H9 (cell line): ENCODE measurements at regions not wholly inside any gene's neighbourhood (a gene's known extent, or its start where the extent isn't known, plus 50 kb on each side); places are given as distances from the start of the nearest gene placed in this dataset.

Experiments
- DNase-seq: peaks from one replicate; pipeline ENCODE4 v3.0.0-alpha.2; 2017
- H2AFZ ChIP-seq: one replicate; pipeline ENCODE4 v1.6.1; 2013; ENCODE audit warnings: mild to moderate bottlenecking, low read length, control low read depth, moderate library complexity
- H2AK5ac ChIP-seq: 2 replicates; pipeline ENCODE4 v1.6.1; 2013; ENCODE audit warnings: low read length, control low read depth, mixed read lengths; ENCODE audit not compliant: insufficient read length
- H2BK120ac ChIP-seq: one replicate; pipeline ENCODE4 v1.6.1; 2013; ENCODE audit warnings: low read depth, mild to moderate bottlenecking, low read length, control low read depth, inconsistent platforms; ENCODE audit not compliant: poor library complexity, severe bottlenecking
- H2BK12ac ChIP-seq: 2 replicates; pipeline ENCODE4 v1.6.1; 2013; ENCODE audit warnings: low read length, control low read depth, mixed read lengths, low read depth; ENCODE audit not compliant: insufficient read length
- H2BK15ac ChIP-seq: 2 replicates; pipeline ENCODE4 v1.6.1; 2013; ENCODE audit warnings: low read depth, low read length, control low read depth
- H2BK20ac ChIP-seq: one replicate; pipeline ENCODE4 v1.6.1; 2013; ENCODE audit warnings: low read depth, mild to moderate bottlenecking, low read length, control low read depth, inconsistent platforms; ENCODE audit not compliant: poor library complexity, severe bottlenecking
- H2BK5ac ChIP-seq: 2 replicates; pipeline ENCODE4 v1.6.1; 2013; ENCODE audit warnings: low read length, control low read depth, mixed read lengths; ENCODE audit not compliant: insufficient read length
- H3K14ac ChIP-seq: 2 replicates; pipeline ENCODE4 v1.6.1; 2013; ENCODE audit warnings: low read length, control low read depth; ENCODE audit not compliant: insufficient read depth
- H3K18ac ChIP-seq: 2 replicates; pipeline ENCODE4 v1.6.1; 2013; ENCODE audit warnings: low read depth, mild to moderate bottlenecking, mixed read lengths, low read length, control low read depth; ENCODE audit not compliant: insufficient read length
- H3K23ac ChIP-seq: 2 replicates; pipeline ENCODE4 v1.6.1; 2013; ENCODE audit warnings: low read length, control low read depth, mixed read lengths, low read depth; ENCODE audit not compliant: insufficient read length
- H3K23me2 ChIP-seq: 2 replicates; pipeline ENCODE4 v1.6.1; 2013; ENCODE audit warnings: low read depth, mild to moderate bottlenecking, mixed read lengths, low read length, control low read depth; ENCODE audit not compliant: insufficient read length, poor library complexity, severe bottlenecking
- H3K27ac ChIP-seq: 2 replicates; pipeline ENCODE4 v1.5.1; 2013; ENCODE audit warnings: low read length, control low read depth, mixed read lengths, low read depth; ENCODE audit not compliant: insufficient read length
- H3K27me3 ChIP-seq: 2 replicates; pipeline ENCODE4 v1.6.1; 2013; ENCODE audit warnings: low read length, control low read depth, inconsistent platforms; ENCODE audit not compliant: insufficient read depth
- H3K4ac ChIP-seq: 2 replicates; pipeline ENCODE4 v1.6.1; 2013; ENCODE audit warnings: low read depth, mild to moderate bottlenecking, control low read depth, inconsistent platforms, low read length, moderate library complexity
- H3K4me1 ChIP-seq: 2 replicates; pipeline ENCODE4 v1.6.1; 2013; ENCODE audit warnings: low read length, control low read depth, inconsistent platforms; ENCODE audit not compliant: insufficient read depth
- H3K4me2 ChIP-seq: 2 replicates; pipeline ENCODE4 v1.6.1; 2013; ENCODE audit warnings: low read length, control low read depth, mixed read lengths; ENCODE audit not compliant: insufficient read length, insufficient read depth
- H3K56ac ChIP-seq: 2 replicates; pipeline ENCODE4 v1.6.1; 2013; ENCODE audit warnings: low read depth, mild to moderate bottlenecking, mixed read lengths, low read length, control low read depth; ENCODE audit not compliant: insufficient read length
- H3K79me1 ChIP-seq: 2 replicates; pipeline ENCODE4 v1.6.1; 2013; ENCODE audit warnings: low read depth, mild to moderate bottlenecking, moderate library complexity, low read length, control low read depth, inconsistent platforms; ENCODE audit not compliant: insufficient read depth, poor library complexity, severe bottlenecking
- H3K79me2 ChIP-seq: 2 replicates; pipeline ENCODE4 v1.6.1; 2013; ENCODE audit warnings: low read length, control low read depth, inconsistent platforms; ENCODE audit not compliant: insufficient read depth
- H3K9ac ChIP-seq: 2 replicates; pipeline ENCODE4 v1.6.1; 2013; ENCODE audit warnings: low read length, control low read depth, mixed read lengths; ENCODE audit not compliant: insufficient read length; ENCODE audit errors: extremely low read depth
- H3K9me3 ChIP-seq: one replicate; pipeline ENCODE4 v1.6.1; 2013; ENCODE audit warnings: low read depth, low read length, inconsistent platforms; ENCODE audit not compliant: control insufficient read depth
- H3T11ph ChIP-seq: one replicate; pipeline ENCODE4 v1.6.1; 2013; ENCODE audit warnings: mild to moderate bottlenecking, low read length, control low read depth, inconsistent platforms
- H4K20me1 ChIP-seq: one replicate; pipeline ENCODE4 v1.6.1; 2013; ENCODE audit not compliant: control insufficient read depth, insufficient read length, insufficient read depth
- H4K5ac ChIP-seq: 2 replicates; pipeline ENCODE4 v1.6.1; 2013; ENCODE audit warnings: low read depth, mild to moderate bottlenecking, mixed read lengths, low read length, control low read depth; ENCODE audit not compliant: insufficient read length
- H4K8ac ChIP-seq: replicated peaks from 2 replicates; pipeline ENCODE4 v1.6.1; 2013; ENCODE audit warnings: low read length, control low read depth, mixed read lengths, low read depth; ENCODE audit not compliant: insufficient read length
- H4K91ac ChIP-seq: 2 replicates; pipeline ENCODE4 v1.6.1; 2013; ENCODE audit warnings: low read depth, mild to moderate bottlenecking, moderate library complexity, mixed read lengths, low read length, control low read depth; ENCODE audit not compliant: insufficient read length
- H3K27ac Mint-ChIP-seq, 3 experiments: 2 replicates in 2 of 3; 3 replicates in 1 of 3; pipeline ENCODE4 v1.8.0; 2020 to 2021; ENCODE audit warnings: mixed read lengths in 3 of 3, mild to moderate bottlenecking in 1 of 3, moderate library complexity in 1 of 3
- H3K27me3 Mint-ChIP-seq: 2 replicates; pipeline ENCODE4 v1.8.0; 2021; ENCODE audit warnings: low read depth, mild to moderate bottlenecking, moderate library complexity, mixed read lengths
- H3K36me3 Mint-ChIP-seq, 3 experiments: 2 replicates in 2 of 3; 3 replicates in 1 of 3; pipeline ENCODE4 v1.8.0; 2020 to 2021; ENCODE audit warnings: low read depth in 3 of 3, mixed read lengths in 3 of 3; ENCODE audit not compliant: insufficient read depth in 1 of 3
- H3K4me1 Mint-ChIP-seq, 2 experiments: 2 replicates each; pipeline ENCODE4 v1.8.0; 2020; ENCODE audit warnings: mixed read lengths in 2 of 2
- H3K4me3 Mint-ChIP-seq, 2 experiments: 2 replicates in 1 of 2; 3 replicates in 1 of 2; pipeline ENCODE4 v1.8.0; 2020 to 2021; ENCODE audit warnings: mild to moderate bottlenecking in 2 of 2, mixed read lengths in 2 of 2, moderate library complexity in 1 of 2
- H3K9me3 Mint-ChIP-seq, 2 experiments: 2 replicates in 1 of 2; 3 replicates in 1 of 2; pipeline ENCODE4 v1.8.0; 2020; ENCODE audit warnings: mild to moderate bottlenecking in 2 of 2, mixed read lengths in 2 of 2, moderate library complexity in 1 of 2
- WGBS: extraction: QIAGEN DNeasy Blood & Tissue Kit; methylation state at CpG from one replicate; pipeline ENCODE4 v1.1.7; 2013; ENCODE audit warnings: missing lambda C conversion rate, low lambda C conversion rate, mixed read lengths; ENCODE audit not compliant: insufficient read length; ENCODE audit errors: extremely low coverage; 5-methylcytosine and 5-hydroxymethylcytosine counted together
- TF ChIP-seq, protein P1 (sequence below): fragments of 200-600 bp; sonication (generic); conservative IDR thresholded peaks from 3 replicates; pipeline ENCODE4 v1.8.0; 2021; ENCODE audit warnings: antibody characterized with exemption, mild to moderate bottlenecking

GRCh38 chr6:21377356-21377755 is 216.2 kb upstream of the SOX4 start:
- no peak overlapping the region for H2AK5ac ChIP-seq
- H3K4me1 Mint-ChIP-seq, result peaks cover 13 to 16% of the 10 kb centered on the region in 2 experiments
- no peak overlapping the region for H3T11ph ChIP-seq
- H4K8ac ChIP-seq, result no peak overlapping the region
- H2AFZ ChIP-seq, result no peak overlapping the region
- no peaks in the 10 kb centered on the region; the same call in 1 of the 2 replicates for H3K27me3 Mint-ChIP-seq
- H3K27ac ChIP-seq, result no peak overlapping the region
- no peak overlapping the region for H3K56ac ChIP-seq
- no peak overlapping the region for H3K4ac ChIP-seq
- no peak overlapping the region for H3K18ac ChIP-seq
- H3K79me1 ChIP-seq, result no peaks in the 10 kb centered on the region
- no CpG with 5 or more reads among the region's 6 CpGs for WGBS
- H4K91ac ChIP-seq, result no peak overlapping the region
- H3K79me2 ChIP-seq, result no peaks in the 10 kb centered on the region
- H2BK120ac ChIP-seq, result no peak overlapping the region
- no peaks in the 10 kb centered on the region for H3K27me3 ChIP-seq
- no peak overlapping the region for H4K5ac ChIP-seq
- TF ChIP-seq, protein P1, sequence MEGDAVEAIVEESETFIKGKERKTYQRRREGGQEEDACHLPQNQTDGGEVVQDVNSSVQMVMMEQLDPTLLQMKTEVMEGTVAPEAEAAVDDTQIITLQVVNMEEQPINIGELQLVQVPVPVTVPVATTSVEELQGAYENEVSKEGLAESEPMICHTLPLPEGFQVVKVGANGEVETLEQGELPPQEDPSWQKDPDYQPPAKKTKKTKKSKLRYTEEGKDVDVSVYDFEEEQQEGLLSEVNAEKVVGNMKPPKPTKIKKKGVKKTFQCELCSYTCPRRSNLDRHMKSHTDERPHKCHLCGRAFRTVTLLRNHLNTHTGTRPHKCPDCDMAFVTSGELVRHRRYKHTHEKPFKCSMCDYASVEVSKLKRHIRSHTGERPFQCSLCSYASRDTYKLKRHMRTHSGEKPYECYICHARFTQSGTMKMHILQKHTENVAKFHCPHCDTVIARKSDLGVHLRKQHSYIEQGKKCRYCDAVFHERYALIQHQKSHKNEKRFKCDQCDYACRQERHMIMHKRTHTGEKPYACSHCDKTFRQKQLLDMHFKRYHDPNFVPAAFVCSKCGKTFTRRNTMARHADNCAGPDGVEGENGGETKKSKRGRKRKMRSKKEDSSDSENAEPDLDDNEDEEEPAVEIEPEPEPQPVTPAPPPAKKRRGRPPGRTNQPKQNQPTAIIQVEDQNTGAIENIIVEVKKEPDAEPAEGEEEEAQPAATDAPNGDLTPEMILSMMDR, result no peak
- H3K4me3 Mint-ChIP-seq, result no peak overlapping the region
- no peak overlapping the region for H2BK15ac ChIP-seq
- H3K23me2 ChIP-seq, result no peaks in the 10 kb centered on the region
- H3K14ac ChIP-seq, result no peak overlapping the region
- no peak overlapping the region for H3K9ac ChIP-seq
- no peaks in the 10 kb centered on the region for H3K9me3 ChIP-seq
- no peaks in the 10 kb centered on the region for H4K20me1 ChIP-seq
- DNase-seq, result no peak
- H2BK5ac ChIP-seq, result no peak overlapping the region
- no peak overlapping the region for H2BK20ac ChIP-seq
- no peaks in the 10 kb centered on the region for H3K36me3 Mint-ChIP-seq
- H3K23ac ChIP-seq, result no peak overlapping the region
- no peak overlapping the region for H3K4me2 ChIP-seq
- H3K27ac Mint-ChIP-seq, result no peak overlapping the region
- peaks cover 5% of the 10 kb centered on the region for H3K4me1 ChIP-seq
- no peak overlapping the region for H2BK12ac ChIP-seq
- H3K9me3 Mint-ChIP-seq, result no peaks in the 10 kb centered on the region
